Mesendoderm (in vitro differentiated cells): ENCODE measurements at regions not wholly inside any gene's neighbourhood (a gene's known extent, or its start where the extent isn't known, plus 50 kb on each side); places are given as distances from the start of the nearest gene placed in this dataset.

ENCODE experiments used
- DNase-seq: peaks from one replicate; pipeline ENCODE4 v3.0.0; 2013
- H2AK5ac ChIP-seq: 2 replicates; pipeline ENCODE4 v1.6.1; 2013; ENCODE audit warnings: low read length, inconsistent platforms
- H2BK120ac ChIP-seq: 2 replicates; pipeline ENCODE4 v1.6.1; 2013; ENCODE audit warnings: low read depth, mild to moderate bottlenecking, low read length, moderate library complexity, mixed read lengths
- H2BK15ac ChIP-seq: replicated peaks from 2 replicates; pipeline ENCODE4 v1.6.1; 2013; ENCODE audit warnings: low read depth, mild to moderate bottlenecking, moderate library complexity
- H2BK5ac ChIP-seq: 2 replicates; pipeline ENCODE4 v1.6.1; 2013; ENCODE audit warnings: low read length, inconsistent platforms
- H3K18ac ChIP-seq: 2 replicates; pipeline ENCODE4 v1.6.1; 2013; ENCODE audit warnings: mild to moderate bottlenecking, low read length, mixed read lengths
- H3K23ac ChIP-seq: one replicate; pipeline ENCODE4 v1.6.1; 2013; ENCODE audit warnings: low read length
- H3K27ac ChIP-seq: 2 replicates; pipeline ENCODE4 v1.5.1; 2013; ENCODE audit warnings: low read depth, mild to moderate bottlenecking, inconsistent platforms, low read length, moderate library complexity
- H3K27me3 ChIP-seq: 2 replicates; pipeline ENCODE4 v1.6.1; 2013; ENCODE audit warnings: low read length, control low read depth, mild to moderate bottlenecking, inconsistent platforms; ENCODE audit not compliant: insufficient read depth, poor library complexity
- H3K36me3 ChIP-seq: 2 replicates; pipeline ENCODE4 v1.6.1; 2013; ENCODE audit warnings: low read length, inconsistent platforms; ENCODE audit not compliant: control insufficient read depth, insufficient read depth
- H3K4ac ChIP-seq: one replicate; pipeline ENCODE4 v1.6.1; 2013; ENCODE audit warnings: low read depth, mild to moderate bottlenecking, low read length, moderate library complexity
- H3K4me1 ChIP-seq: 2 replicates; pipeline ENCODE4 v1.6.1; 2013; ENCODE audit warnings: low read depth, low read length, inconsistent platforms; ENCODE audit not compliant: control insufficient read depth
- H3K4me2 ChIP-seq: 2 replicates; pipeline ENCODE4 v1.6.1; 2013; ENCODE audit warnings: low read length
- H3K4me3 ChIP-seq: 2 replicates; pipeline ENCODE4 v1.5.1; 2013; ENCODE audit warnings: mild to moderate bottlenecking, low read length
- H3K56ac ChIP-seq: one replicate; pipeline ENCODE4 v1.6.1; 2013; ENCODE audit warnings: low read length
- H3K79me1 ChIP-seq: 2 replicates; pipeline ENCODE4 v1.6.1; 2013; ENCODE audit warnings: low read length, inconsistent platforms
- H3K79me2 ChIP-seq: 2 replicates; pipeline ENCODE4 v1.6.1; 2013; ENCODE audit warnings: mild to moderate bottlenecking, low read length; ENCODE audit not compliant: control insufficient read depth, insufficient read depth
- H3K9ac ChIP-seq: 2 replicates; pipeline ENCODE4 v1.6.1; 2013; ENCODE audit warnings: low read length, inconsistent platforms
- H4K5ac ChIP-seq: one replicate; pipeline ENCODE4 v1.6.1; 2013; ENCODE audit warnings: low read length
- H4K8ac ChIP-seq: one replicate; pipeline ENCODE4 v1.6.1; 2013; ENCODE audit warnings: low read depth, mild to moderate bottlenecking, control low read depth, low read length, moderate library complexity
- WGBS: extraction: QIAGEN DNeasy Blood & Tissue Kit; methylation state at CpG from one replicate; pipeline ENCODE4 v1.1.7; 2013; ENCODE audit warnings: low lambda C conversion rate, missing lambda C conversion rate; ENCODE audit not compliant: insufficient coverage; ENCODE audit errors: extremely low coverage; 5-methylcytosine and 5-hydroxymethylcytosine counted together

GRCh38 chr2:4077017-4077416 is 373.6 kb downstream of the DCDC2C start:
- H2BK120ac ChIP-seq, result no peak overlapping the region
- no peak overlapping the region for H3K56ac ChIP-seq
- no peak overlapping the region for H3K27ac ChIP-seq
- no peak overlapping the region for H2BK15ac ChIP-seq
- DNase-seq, result no peak
- no peaks in the 10 kb centered on the region for H3K79me2 ChIP-seq
- H4K5ac ChIP-seq, result no peak overlapping the region
- no peaks in the 10 kb centered on the region for H3K36me3 ChIP-seq
- no peak overlapping the region for H3K9ac ChIP-seq
- H3K18ac ChIP-seq, result no peak overlapping the region
- H3K27me3 ChIP-seq, result no peaks in the 10 kb centered on the region
- H2AK5ac ChIP-seq, result no peak overlapping the region
- H3K4me3 ChIP-seq, result no peak overlapping the region
- H3K4me1 ChIP-seq, result no peaks in the 10 kb centered on the region
- no peak overlapping the region for H3K4ac ChIP-seq
- no peak overlapping the region for H2BK5ac ChIP-seq
- no CpG with 5 or more reads among the region's 3 CpGs for WGBS
- H4K8ac ChIP-seq, result no peak overlapping the region
- no peak overlapping the region for H3K23ac ChIP-seq
- no peaks in the 10 kb centered on the region for H3K79me1 ChIP-seq
- no peak overlapping the region for H3K4me2 ChIP-seq

- Histone ChIP-seq H3K23ac (no peak overlapping the region), H3K9ac (no peak overlapping the region), H3K27ac (no peak overlapping the region), H3K56ac (no peak overlapping the region), H3K18ac (no peak overlapping the region), H3K4me2 (no peak overlapping the region), H3K79me2 (no peaks in the 10 kb centered on the region), H3K4me1 (no peaks in the 10 kb centered on the region), H4K5ac (no peak overlapping the region), H3K4me3 (no peak overlapping the region), H2AK5ac (no peak overlapping the region), H3K4ac (no peak overlapping the region), H2BK120ac (no peak overlapping the region), H3K36me3 (no peaks in the 10 kb centered on the region), H2BK5ac (no peak overlapping the region), H2BK15ac (no peak overlapping the region), H3K27me3 (no peaks in the 10 kb centered on the region), H4K8ac (no peak overlapping the region), H3K79me1 (no peaks in the 10 kb centered on the region)
- no CpG with 5 or more reads among the region's 7 CpGs for WGBS
- no peak for DNase-seq
Measured at GRCh38 chr2:4085186-4085585, 381.8 kb downstream of the DCDC2C start.

- Histone ChIP-seq H3K79me2 (no peaks in the 10 kb centered on the region), H3K4me2 (no peak overlapping the region), H3K79me1 (no peaks in the 10 kb centered on the region), H3K27me3 (no peaks in the 10 kb centered on the region), H2AK5ac (no peak overlapping the region), H3K18ac (no peak overlapping the region), H3K23ac (no peak overlapping the region), H2BK120ac (no peak overlapping the region), H3K4me3 (no peak overlapping the region), H3K36me3 (no peaks in the 10 kb centered on the region), H2BK15ac (no peak overlapping the region), H3K27ac (no peak overlapping the region), H3K56ac (no peak overlapping the region), H3K4ac (no peak overlapping the region), H3K4me1 (no peaks in the 10 kb centered on the region), H3K9ac (no peak overlapping the region), H4K8ac (no peak overlapping the region), H4K5ac (no peak overlapping the region), H2BK5ac (no peak overlapping the region)
- DNase-seq, result no peak
- WGBS, result no CpG with 5 or more reads among the region's 14 CpGs
Measured at GRCh38 chr2:4090668-4091630, 387.6 kb downstream of the DCDC2C start.

GRCh38 chr2:4091869-4092268 is 388.5 kb downstream of the DCDC2C start:
- H3K79me2 ChIP-seq, result no peaks in the 10 kb centered on the region
- no CpG with 5 or more reads among the region's 3 CpGs for WGBS
- H2AK5ac ChIP-seq, result no peak overlapping the region
- H3K18ac ChIP-seq, result no peak overlapping the region
- no peak overlapping the region for H3K27ac ChIP-seq
- H3K56ac ChIP-seq, result no peak overlapping the region
- no peak overlapping the region for H3K4me3 ChIP-seq
- H3K23ac ChIP-seq, result no peak overlapping the region
- H3K79me1 ChIP-seq, result no peaks in the 10 kb centered on the region
- H3K36me3 ChIP-seq, result no peaks in the 10 kb centered on the region
- H2BK120ac ChIP-seq, result no peak overlapping the region
- no peak overlapping the region for H2BK15ac ChIP-seq
- no peak overlapping the region for H3K9ac ChIP-seq
- H3K4me2 ChIP-seq, result no peak overlapping the region
- no peak overlapping the region for H2BK5ac ChIP-seq
- no peaks in the 10 kb centered on the region for H3K27me3 ChIP-seq
- no peaks in the 10 kb centered on the region for H3K4me1 ChIP-seq
- no peak overlapping the region for H3K4ac ChIP-seq
- no peak for DNase-seq
- no peak overlapping the region for H4K5ac ChIP-seq
- H4K8ac ChIP-seq, result no peak overlapping the region

GRCh38 chr2:4094743-4095142 is 391.4 kb downstream of the DCDC2C start:
- Histone ChIP-seq H2AK5ac (no peak overlapping the region), H3K79me1 (no peaks in the 10 kb centered on the region), H3K4ac (no peak overlapping the region), H3K4me1 (no peaks in the 10 kb centered on the region), H3K27ac (no peak overlapping the region), H3K23ac (no peak overlapping the region), H3K56ac (no peak overlapping the region), H3K4me2 (no peak overlapping the region), H4K8ac (no peak overlapping the region), H3K9ac (no peak overlapping the region), H3K27me3 (no peaks in the 10 kb centered on the region), H4K5ac (no peak overlapping the region), H3K4me3 (no peak overlapping the region), H2BK15ac (no peak overlapping the region), H2BK5ac (no peak overlapping the region), H3K18ac (no peak overlapping the region), H2BK120ac (no peak overlapping the region), H3K79me2 (no peaks in the 10 kb centered on the region), H3K36me3 (no peaks in the 10 kb centered on the region)
- no CpG with 5 or more reads among the region's 8 CpGs for WGBS
- DNase-seq, result no peak
